Right atrium auricular region (tissue), 2 donors: ENCODE measurements at regions not wholly inside any gene's neighbourhood (a gene's known extent, or its start where the extent isn't known, plus 50 kb on each side); places are given as distances from the start of the nearest gene placed in this dataset.

ENCODE experiments used
- DNase-seq: peaks from one replicate; pipeline ENCODE4 v3.0.0-alpha.2; 2019; ENCODE audit warnings: low spot score
- H3K27ac ChIP-seq, 2 donors: fragments of 200-600 bp; sonication (generic); 1 replicate in 1 of 2; 2 replicates in 1 of 2; pipeline ENCODE4 v1.5.1; 2016 to 2019
- H3K27me3 ChIP-seq, 2 donors: fragments of 200-600 bp; sonication (generic); one replicate each; pipeline versions ENCODE4 v1.5.1 to v1.6.0; 2017 to 2019
- H3K36me3 ChIP-seq: fragments of 200-600 bp; sonication (generic); one replicate; pipeline ENCODE4 v1.5.1; 2016
- H3K4me1 ChIP-seq, 2 donors: fragments of 200-600 bp; sonication (generic); one replicate each; pipeline versions ENCODE4 v1.5.1 to v1.6.0; 2017 to 2019
- H3K4me3 ChIP-seq, 2 donors: fragments of 200-600 bp; sonication (generic); 1 replicate in 1 of 2; 2 replicates in 1 of 2; pipeline ENCODE4 v1.5.1; 2017 to 2019; ENCODE audit warnings: mild to moderate bottlenecking in 1 of 2, moderate library complexity in 1 of 2
- H3K9me3 ChIP-seq, 2 donors: fragments of 200-600 bp; sonication (generic); one replicate each; pipeline ENCODE4 v1.5.1; 2019
- CTCF ChIP-seq, 2 donors: fragments of 200-600 bp; sonication (generic); IDR thresholded peaks; one replicate each; pipeline ENCODE4 v1.5.1; 2019; ENCODE audit warnings: antibody characterized with exemption in 2 of 2

- Histone ChIP-seq H3K4me3 (no peak overlapping the region), H3K27ac (no peak overlapping the region), H3K36me3 (no peaks in the 10 kb centered on the region), H3K4me1 (no peaks in the 10 kb centered on the region), H3K27me3 (no peaks in the 10 kb centered on the region), H3K9me3 (no peaks in the 10 kb centered on the region)
- DNase-seq = no peak
- no peak for TF ChIP-seq CTCF (IDR thresholded peaks at IDR 0.05)
Measured at GRCh38 chr21:33121715-33122475, 52.0 kb downstream of the OLIG1 start.

GRCh38 chr21:33122507-33122906 lies 52.6 kb downstream of the OLIG1 start:
- no peak for DNase-seq
- Histone ChIP-seq H3K27ac (no peak overlapping the region), H3K36me3 (no peaks in the 10 kb centered on the region), H3K4me3 (no peak overlapping the region), H3K27me3 (no peaks in the 10 kb centered on the region), H3K9me3 (no peaks in the 10 kb centered on the region), H3K4me1 (no peaks in the 10 kb centered on the region)
- no peak for TF ChIP-seq CTCF (IDR thresholded peaks at IDR 0.05)

GRCh38 chr21:33123374-33124123 lies 53.6 kb downstream of the OLIG1 start:
- no peaks in the 10 kb centered on the region for H3K9me3 ChIP-seq
- no peaks in the 10 kb centered on the region for H3K36me3 ChIP-seq
- no peaks in the 10 kb centered on the region for H3K27me3 ChIP-seq
- H3K4me1 ChIP-seq = no peaks in the 10 kb centered on the region
- no peak overlapping the region for H3K4me3 ChIP-seq
- no peak for DNase-seq
- no peak for TF ChIP-seq CTCF (IDR thresholded peaks at IDR 0.05)
- H3K27ac ChIP-seq = no peak overlapping the region

GRCh38 chr21:33124889-33125288 lies 54.9 kb downstream of the OLIG1 start:
- Histone ChIP-seq H3K4me3 (no peak overlapping the region), H3K9me3 (no peaks in the 10 kb centered on the region), H3K27me3 (no peaks in the 10 kb centered on the region), H3K4me1 (no peaks in the 10 kb centered on the region), H3K27ac (no peak overlapping the region), H3K36me3 (no peaks in the 10 kb centered on the region)
- no peak for TF ChIP-seq CTCF (IDR thresholded peaks at IDR 0.05)
- no peak for DNase-seq

GRCh38 chr21:33125680-33126375 lies 55.9 kb downstream of the OLIG1 start:
- no peak for DNase-seq
- no peaks in the 10 kb centered on the region for H3K9me3 ChIP-seq
- no peak overlapping the region for H3K4me3 ChIP-seq
- no peaks in the 10 kb centered on the region for H3K4me1 ChIP-seq
- TF ChIP-seq CTCF (IDR thresholded peaks at IDR 0.05) = no peak
- H3K36me3 ChIP-seq = no peaks in the 10 kb centered on the region
- H3K27ac ChIP-seq = no peak overlapping the region
- no peaks in the 10 kb centered on the region for H3K27me3 ChIP-seq
